HepG2 (cell line): ENCODE measurements at regions not wholly inside any gene's neighbourhood (a gene's known extent, or its start where the extent isn't known, plus 50 kb on each side); places are given as distances from the start of the nearest gene placed in this dataset.

Experiments used
- ATAC-seq: fragments of 200-7000 bp; cut with Tn5 transposase; 3 replicates; pipeline ENCODE4 v1.9.1; 2020; ENCODE audit warnings: mild to moderate bottlenecking, moderate library complexity
- BruUV-seq: library from RNA; stranded (reverse); fragments of 400-500 nt; replicated peaks from 2 replicates; lab custom pipeline; 2021; lab: Mats Ljungman, UMichigan
- CTCF ChIA-PET: fragments of 300-600 bp; formaldehyde crosslinking; extraction: SDS; loops from one replicate; lab custom pipeline; 2021; ENCODE audit warnings: low total read pairs, inconsistent platforms, low intra/inter-chr PET ratio; lab: Yijun Ruan, JAX
- POLR2A ChIA-PET: fragments of 350-600 bp; sonication (Branson Sonifier 250); formaldehyde crosslinking; loops from one replicate; lab custom pipeline; 2020; ENCODE audit warnings: antibody characterized with exemption, inconsistent platforms; lab: Yijun Ruan, JAX
- DNase-seq: peaks from one replicate; pipeline ENCODE4 v3.0.0-alpha.2; 2015; ENCODE audit warnings: low spot score
- FAIRE-seq: peaks from 3 replicates; lab custom pipeline; 2011; peaks lifted over from hg19 to GRCh38; lab: Jason Lieb, UNC
- H2AFZ ChIP-seq: one replicate; pipeline ENCODE4 v1.6.1; 2011; ENCODE audit warnings: low read length, inconsistent platforms
- H3K27ac ChIP-seq: fragments of 300-600 bp; 3 replicates; pipeline ENCODE4 v1.8.0; 2011; ENCODE audit warnings: mixed run types, mild to moderate bottlenecking, mixed read lengths, low read length, inconsistent platforms; ENCODE audit not compliant: insufficient read depth; ENCODE audit errors: extremely low read length
- H3K27me3 ChIP-seq, 2 experiments: fragments of 200-600 bp in 1 of 2; 2 replicates in 1 of 2; 3 replicates in 1 of 2; pipeline versions ENCODE4 v1.6.0 to v1.8.0; 2011; ENCODE audit warnings: low read length in 2 of 2, mild to moderate bottlenecking in 2 of 2, moderate library complexity in 2 of 2, inconsistent platforms in 1 of 2; ENCODE audit not compliant: insufficient read depth in 2 of 2, control insufficient read depth in 1 of 2
- H3K36me3 ChIP-seq, 2 experiments: fragments of 200-600 bp in 1 of 2; replicated peaks in 1 of 2; 2 replicates in 1 of 2; 3 replicates in 1 of 2; pipeline versions ENCODE4 v1.5.1 to v1.8.0; 2011; ENCODE audit warnings: low read length in 2 of 2, inconsistent platforms in 1 of 2; ENCODE audit not compliant: insufficient read depth in 2 of 2, control insufficient read depth in 1 of 2
- H3K4me1 ChIP-seq: 2 replicates; pipeline ENCODE4 v1.5.1; 2012; ENCODE audit warnings: low read length, inconsistent platforms; ENCODE audit not compliant: insufficient read depth
- H3K4me2 ChIP-seq: 2 replicates; pipeline ENCODE4 v1.6.0; 2011; ENCODE audit warnings: low read depth, low read length, inconsistent platforms
- H3K4me3 ChIP-seq, 3 experiments: fragments of 200-600 bp in 1 of 3; sonication (generic), shearing (Covaris generic) in 1 of 3; replicated peaks in 1 of 3; 2 replicates each; pipeline ENCODE4 v1.5.1; 2011 to 2016; ENCODE audit warnings: low read length in 3 of 3, inconsistent platforms in 2 of 3, low read depth in 2 of 3, mild to moderate bottlenecking in 2 of 3, control low read depth in 1 of 3, mixed read lengths in 1 of 3; ENCODE audit not compliant: insufficient read depth in 1 of 3
- H3K79me2 ChIP-seq: one replicate; pipeline ENCODE4 v1.6.1; 2011; ENCODE audit warnings: low read length, inconsistent platforms; ENCODE audit not compliant: insufficient read depth
- H3K9ac ChIP-seq: 2 replicates; pipeline ENCODE4 v1.6.0; 2011; ENCODE audit warnings: mild to moderate bottlenecking, low read depth, low read length, inconsistent platforms; ENCODE audit not compliant: insufficient read depth
- H3K9me3 ChIP-seq: 2 replicates; pipeline ENCODE4 v1.5.1; 2012; ENCODE audit warnings: mild to moderate bottlenecking, low read length
- H4K20me1 ChIP-seq: 2 replicates; pipeline ENCODE4 v1.6.0; 2011; ENCODE audit warnings: inconsistent platforms, mild to moderate bottlenecking, low read length, moderate library complexity; ENCODE audit not compliant: insufficient read depth
- ATF1 ChIP-seq: IDR thresholded peaks from 2 replicates; pipeline ENCODE4 v1.6.1; 2016; ENCODE audit warnings: mild to moderate bottlenecking, control low read depth
- CHD4 ChIP-seq: fragments of 200-600 bp; sonication (generic); IDR thresholded peaks from 2 replicates; pipeline ENCODE4 v1.7.0; 2017; ENCODE audit warnings: mild to moderate bottlenecking, low read length, borderline replicate concordance
- FOXK2 ChIP-seq: fragments of 450-650 bp; IDR thresholded peaks from 2 replicates; pipeline ENCODE4 v1.6.1; 2016
- FOXM1 ChIP-seq: sonication (generic); formaldehyde crosslinking; IDR thresholded peaks from 2 replicates; pipeline ENCODE4 v1.5.0; 2020; ENCODE audit warnings: missing genetic modification reagents
- KMT2A ChIP-seq: sonication (generic); formaldehyde crosslinking; IDR thresholded peaks from 2 replicates; pipeline ENCODE4 v1.4.0; 2020; ENCODE audit warnings: missing genetic modification reagents
- MYC ChIP-seq: sonication (generic); formaldehyde crosslinking; IDR thresholded peaks from 2 replicates; pipeline ENCODE4 v1.9.0; 2021; ENCODE audit warnings: missing genetic modification reagents, borderline replicate concordance
- NCOA2 ChIP-seq: sonication (generic); formaldehyde crosslinking; IDR thresholded peaks from 2 replicates; pipeline ENCODE4 v1.8.0; 2022; ENCODE audit warnings: inconsistent platforms
- REST ChIP-seq, 2 experiments: IDR thresholded peaks; 2 replicates each; pipeline ENCODE4 v1.6.1; 2011 to 2012; ENCODE audit warnings: low read length in 2 of 2, borderline replicate concordance in 1 of 2, low read depth in 1 of 2, mild to moderate bottlenecking in 1 of 2, moderate library complexity in 1 of 2
- SIX4 ChIP-seq: sonication (generic); formaldehyde crosslinking; IDR thresholded peaks from 2 replicates; pipeline ENCODE4 v1.4.0; 2020; ENCODE audit warnings: missing genetic modification reagents
- SMC3 ChIP-seq: IDR thresholded peaks from 2 replicates; pipeline ENCODE4 v1.6.1; 2011; ENCODE audit warnings: low read length, improper control_type of control experiment
- TRAFD1 ChIP-seq: sonication (generic); formaldehyde crosslinking; IDR thresholded peaks from 2 replicates; pipeline ENCODE4 v1.5.1; 2020; ENCODE audit warnings: missing genetic modification reagents, mild to moderate bottlenecking, borderline replicate concordance
- ZKSCAN1 ChIP-seq: fragments of 150-350 bp; IDR thresholded peaks from 2 replicates; pipeline ENCODE4 v1.6.1; 2014; ENCODE audit warnings: low read length
- ZMAT5 ChIP-seq: sonication (generic); formaldehyde crosslinking; IDR thresholded peaks from 2 replicates; pipeline ENCODE4 v1.5.0; 2020; ENCODE audit warnings: mild to moderate bottlenecking, low read depth, missing genetic modification reagents, borderline replicate concordance
- ZNF124 ChIP-seq: sonication (generic); formaldehyde crosslinking; IDR thresholded peaks from 2 replicates; pipeline ENCODE4 v1.4.0; 2020; ENCODE audit warnings: missing genetic modification reagents
- ZNF460 ChIP-seq: sonication (generic); formaldehyde crosslinking; IDR thresholded peaks from 2 replicates; pipeline ENCODE4 v1.5.1; 2020; ENCODE audit warnings: missing genetic modification reagents, mild to moderate bottlenecking, borderline replicate concordance
- ZNF512 ChIP-seq: sonication (generic); formaldehyde crosslinking; IDR thresholded peaks from 2 replicates; pipeline ENCODE4 v1.4.0; 2020; ENCODE audit warnings: mild to moderate bottlenecking, missing genetic modification reagents
- ZNF616 ChIP-seq: sonication (generic); formaldehyde crosslinking; IDR thresholded peaks from 2 replicates; pipeline ENCODE4 v1.5.0; 2020; ENCODE audit warnings: low read depth, mild to moderate bottlenecking, missing genetic modification reagents
- ZSCAN9 ChIP-seq: IDR thresholded peaks from 2 replicates; pipeline ENCODE4 v1.6.1; 2016; ENCODE audit warnings: borderline replicate concordance
- WGBS: methylation state at CpG from one replicate; pipeline ENCODE4 v1.1.6; 2017; ENCODE audit warnings: low lambda C conversion rate; 5-methylcytosine and 5-hydroxymethylcytosine counted together
- in situ Hi-C: cut with HindIII; loops from 2 replicates; pipeline ENCODE4 v1.10.0; 2017; ENCODE audit warnings: low pct_unique_long_range_greater_than_20kb; ENCODE audit not compliant: extremely low pct_ligation_motif_present
- intact Hi-C: fragments of 100-400 bp; cut with micrococcal nuclease; formaldehyde crosslinking; loops from one replicate; pipeline ENCODE4 v1.10.0; 2022; ENCODE audit not compliant: unreplicated experiment

- TF ChIP-seq ZNF512 (CRISPR knock-in tag) (no peak), ZNF460 (CRISPR knock-in tag) (no peak), ZNF124 (CRISPR knock-in tag) (no peak), FOXK2 (no peak), SIX4 (CRISPR knock-in tag) (no peak), NCOA2 (CRISPR knock-in tag) (no peak), ZSCAN9 (CRISPR knock-in tag) (no peak), REST (IDR thresholded peaks at IDR 0.05; ENCODE audit: borderline replicate concordance in 1 of 2, low read depth in 1 of 2, low read length in 2 of 2) (no peak)
- TF ChIP-seq, all 625 proteins: peak for 0
Observed at GRCh38 chr11:130715877-130716220, 200.4 kb downstream of the SNX19 start (continued).

GRCh38 chr11:130718120-130718519 is 198.2 kb downstream of the SNX19 start:
- no peak overlapping the region for H3K4me2 ChIP-seq
- no peak overlapping the region for H3K4me3 ChIP-seq
- ATAC-seq (no peak), DNase-seq (no peak), FAIRE-seq (no peak)
- POLR2A ChIA-PET, result no interaction called here
- H4K20me1 ChIP-seq, result no peaks in the 10 kb centered on the region
- no peaks in the 10 kb centered on the region for H3K36me3 ChIP-seq
- no peaks in the 10 kb centered on the region for H3K9me3 ChIP-seq
- no TSS peak for BruUV-seq
- intact Hi-C loops, result no loop called here
- H3K79me2 ChIP-seq, result no peaks in the 10 kb centered on the region
- H3K27ac ChIP-seq, result no peak overlapping the region
- H3K4me1 ChIP-seq, result no peaks in the 10 kb centered on the region
- no peak overlapping the region for H3K9ac ChIP-seq
- CTCF ChIA-PET, result no interaction called here
- in situ Hi-C loops, result no loop called here
- 18% methylated on average over 6 of the region's 6 CpGs for WGBS
- H3K27me3 ChIP-seq, result peaks cover 0 to 4% of the 10 kb centered on the region in 2 experiments; a peak in 2 of 5 replicates
- H2AFZ ChIP-seq, result no peak overlapping the region
- TF ChIP-seq TRAFD1 (CRISPR knock-in tag), result no peak
- no peak for TF ChIP-seq MYC (CRISPR knock-in tag)
- TF ChIP-seq SMC3, result no peak
- TF ChIP-seq ZMAT5 (CRISPR knock-in tag), result no peak
- no peak for TF ChIP-seq FOXM1 (CRISPR knock-in tag)
- no peak for TF ChIP-seq CHD4
- no peak for TF ChIP-seq ZKSCAN1
- no peak for TF ChIP-seq ZNF616 (CRISPR knock-in tag)
- TF ChIP-seq ATF1 (CRISPR knock-in tag), result no peak
- no peak for TF ChIP-seq KMT2A (CRISPR knock-in tag)
